HG03457 (cell line): ENCODE measurements at regions not wholly inside any gene's neighbourhood (a gene's known extent, or its start where the extent isn't known, plus 50 kb on each side); places are given as distances from the start of the nearest gene placed in this dataset.

Experiments used
- ATAC-seq: cut with Tn5 transposase; IDR thresholded peaks from one replicate; pipeline ENCODE4 v1.9.1; 2021; ENCODE audit warnings: moderate number of reproducible peaks; ENCODE audit not compliant: unreplicated experiment

DNA sequence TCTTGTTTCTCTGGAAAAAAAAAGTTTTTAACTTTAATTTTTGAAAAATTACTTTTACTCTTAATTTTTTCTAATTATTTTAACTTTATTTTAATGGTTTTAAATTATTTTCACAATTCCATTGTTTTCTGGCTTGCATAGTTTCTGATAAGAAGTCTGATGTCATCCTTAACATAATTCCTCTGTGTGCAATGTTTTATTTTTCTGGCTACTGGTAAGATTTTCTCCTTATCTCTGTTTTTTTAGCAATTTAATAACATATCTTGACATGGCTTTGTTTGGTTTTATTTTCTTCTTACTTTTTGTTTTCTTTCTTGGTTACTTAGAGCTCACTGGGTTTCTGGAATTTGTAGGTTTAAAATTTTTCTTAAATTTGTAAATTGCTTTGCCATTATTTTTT, 114.8 kb downstream of the TBXT start:
- ATAC-seq: no peak

DNA sequence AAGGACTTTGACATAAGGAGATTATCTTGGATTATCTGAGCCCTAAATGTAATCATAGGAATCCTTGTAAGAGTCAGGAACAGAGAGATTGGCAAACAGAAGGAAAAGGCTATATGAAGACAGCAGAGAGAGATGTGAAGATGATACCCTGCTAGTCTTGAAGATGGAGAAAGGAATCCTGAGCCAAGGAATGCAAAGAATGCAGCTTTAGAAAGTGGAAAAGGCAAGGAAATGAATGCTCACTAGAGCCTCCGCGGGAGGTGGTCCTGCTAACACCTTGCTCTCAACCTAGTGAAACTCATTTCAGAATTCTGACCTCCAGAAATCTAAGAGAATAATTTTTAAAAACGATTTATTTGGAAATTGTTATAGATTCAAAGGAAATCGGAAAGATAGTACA, 117.1 kb downstream of the TBXT start:
- ATAC-seq: no peak

- ATAC-seq: no peak
These were observed 120.7 kb downstream of the TBXT start for GRCh38 chr6:166046982-166047381.

DNA sequence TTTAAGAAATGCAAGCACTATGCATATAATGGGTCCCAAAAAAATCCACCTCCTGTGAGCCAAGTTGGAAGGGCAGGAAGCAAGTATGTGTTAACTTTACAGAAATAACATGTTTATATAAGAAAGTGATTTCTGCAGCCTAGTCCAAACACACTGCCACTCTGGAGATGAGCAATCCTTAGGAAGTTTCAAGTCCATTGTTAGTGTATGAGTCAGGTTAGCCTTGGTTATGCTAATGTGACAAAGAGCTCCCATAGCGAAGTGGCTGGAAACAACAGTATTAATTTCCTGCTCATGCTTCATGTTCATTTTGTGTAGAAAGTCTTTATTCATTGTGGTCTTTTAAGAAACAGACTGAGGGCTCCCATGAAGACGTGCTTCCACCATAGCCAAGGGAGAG, 121.4 kb downstream of the TBXT start:
- no peak for ATAC-seq

DNA sequence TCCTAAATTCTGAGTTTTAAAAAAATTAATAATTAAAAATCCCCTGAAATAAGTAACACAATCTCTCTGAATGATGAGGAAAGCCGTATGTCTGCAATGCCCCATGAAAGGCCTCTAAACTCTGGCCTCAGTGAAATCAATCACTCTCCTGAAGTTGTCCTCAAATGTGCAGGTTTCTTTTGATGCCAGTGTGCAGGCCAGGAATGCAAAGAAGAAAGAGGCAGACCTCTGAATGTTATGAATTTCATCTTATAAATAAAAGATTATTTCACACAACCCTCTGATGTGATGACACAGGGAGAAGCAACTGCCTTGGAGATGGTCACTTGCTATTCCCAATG, 121.8 kb downstream of the TBXT start:
- no peak for ATAC-seq

DNA sequence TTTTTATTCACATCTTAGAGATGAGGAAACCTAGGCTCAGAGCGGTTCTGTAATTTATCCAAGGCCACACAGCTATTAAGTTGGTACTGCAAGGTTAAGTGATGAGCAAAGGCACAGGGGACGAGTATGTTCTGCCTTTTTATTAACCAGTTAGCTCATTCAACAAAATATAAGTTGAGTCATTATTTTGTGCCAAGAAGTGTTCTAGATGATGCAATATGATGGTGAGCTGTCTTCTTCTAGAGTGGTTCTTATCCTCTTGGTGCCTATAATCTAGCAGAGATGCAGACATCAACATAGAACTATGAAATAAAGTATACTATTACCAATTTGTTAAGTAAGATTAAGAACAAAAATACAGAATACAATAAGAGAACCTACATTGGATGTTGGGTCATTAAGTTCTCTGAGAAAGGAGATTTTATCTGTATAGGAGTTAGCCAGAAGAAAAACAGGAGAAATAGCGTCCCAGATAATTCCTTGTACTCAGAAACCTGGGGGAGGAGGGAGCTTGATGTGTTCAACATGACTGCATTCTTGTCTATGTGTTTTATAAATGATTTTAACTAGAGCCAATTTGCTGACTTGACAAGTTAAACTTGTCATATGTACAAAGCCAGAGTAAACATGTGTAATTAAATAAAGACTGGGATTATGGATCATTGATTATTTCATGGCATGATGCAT, 122.3 kb downstream of the TBXT start:
- no peak for ATAC-seq

DNA sequence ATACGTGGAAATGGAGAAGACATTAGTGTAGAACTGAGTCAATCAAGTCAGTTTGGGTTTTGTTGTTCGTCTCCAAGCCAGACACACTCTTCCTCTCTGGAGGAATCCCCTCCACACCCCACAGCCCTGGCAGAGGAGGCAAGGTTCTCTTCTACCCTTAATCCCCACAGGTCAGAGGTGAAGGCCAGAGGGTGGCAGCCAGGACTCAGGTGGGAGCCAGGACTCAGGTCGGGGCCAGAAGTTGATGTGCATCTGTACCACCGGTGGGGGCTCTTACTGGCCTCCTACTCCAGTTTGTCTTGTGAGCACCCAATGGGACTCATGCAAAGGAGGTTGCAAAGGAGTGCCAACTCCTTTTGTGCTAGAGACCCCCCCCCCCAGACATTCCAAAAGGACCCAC, 126.4 kb downstream of the TBXT start:
- ATAC-seq: no peak

DNA sequence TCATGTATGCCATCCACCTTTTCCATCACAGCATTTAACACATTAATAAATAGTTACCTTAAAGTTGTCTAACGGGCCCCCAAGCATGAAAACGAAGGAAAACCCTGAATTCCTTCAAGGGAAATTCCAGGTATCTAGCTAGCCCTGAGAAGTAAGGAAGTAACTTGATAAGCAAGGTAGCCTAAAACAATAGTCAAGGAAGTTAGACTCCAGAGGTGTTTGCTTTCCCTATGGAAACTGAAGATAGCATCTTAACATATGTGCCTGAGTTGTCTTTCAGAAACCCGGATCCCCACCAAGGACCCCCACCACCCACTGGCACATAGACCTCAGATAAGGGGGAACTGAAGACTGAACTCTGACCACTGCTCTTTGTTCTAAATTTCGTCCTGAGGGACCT, 127.4 kb downstream of the TBXT start:
- ATAC-seq: no peak

DNA sequence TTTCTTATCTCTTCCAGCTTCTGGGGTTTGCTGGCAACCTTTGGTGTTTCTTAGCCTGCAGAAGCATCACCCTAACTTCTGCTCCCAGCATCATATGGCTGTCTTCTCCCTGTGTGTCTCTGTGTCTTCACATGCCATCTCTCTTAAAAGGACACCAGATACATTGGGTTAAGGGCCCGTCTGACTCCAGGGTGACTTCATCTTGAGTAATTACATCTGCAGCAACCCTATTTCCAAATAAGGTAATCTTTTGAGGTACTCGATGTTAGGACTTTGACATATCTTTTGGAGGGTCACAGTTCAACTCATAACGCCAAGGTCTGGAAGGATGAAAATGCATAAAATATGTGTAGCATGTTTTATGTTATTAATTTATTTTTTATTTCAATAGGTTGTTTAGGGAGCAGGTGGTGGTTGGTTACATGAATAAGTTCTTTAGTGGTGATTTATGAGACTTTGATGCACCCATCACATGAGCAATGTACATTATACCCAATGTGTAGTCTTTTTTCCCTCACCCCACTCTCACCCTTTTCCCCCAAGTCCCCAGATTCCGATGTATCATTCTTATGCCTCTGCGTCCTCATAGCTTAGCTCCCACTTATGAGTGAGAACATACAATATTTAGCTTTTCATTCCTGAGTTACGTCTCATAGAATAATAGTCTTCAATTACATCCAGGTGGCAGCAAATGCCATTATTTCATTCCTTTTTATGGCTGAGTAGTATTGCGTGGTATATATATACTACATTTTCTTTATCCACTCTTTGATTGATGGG, 131.1 kb downstream of the TBXT start:
- ATAC-seq: no peak

DNA sequence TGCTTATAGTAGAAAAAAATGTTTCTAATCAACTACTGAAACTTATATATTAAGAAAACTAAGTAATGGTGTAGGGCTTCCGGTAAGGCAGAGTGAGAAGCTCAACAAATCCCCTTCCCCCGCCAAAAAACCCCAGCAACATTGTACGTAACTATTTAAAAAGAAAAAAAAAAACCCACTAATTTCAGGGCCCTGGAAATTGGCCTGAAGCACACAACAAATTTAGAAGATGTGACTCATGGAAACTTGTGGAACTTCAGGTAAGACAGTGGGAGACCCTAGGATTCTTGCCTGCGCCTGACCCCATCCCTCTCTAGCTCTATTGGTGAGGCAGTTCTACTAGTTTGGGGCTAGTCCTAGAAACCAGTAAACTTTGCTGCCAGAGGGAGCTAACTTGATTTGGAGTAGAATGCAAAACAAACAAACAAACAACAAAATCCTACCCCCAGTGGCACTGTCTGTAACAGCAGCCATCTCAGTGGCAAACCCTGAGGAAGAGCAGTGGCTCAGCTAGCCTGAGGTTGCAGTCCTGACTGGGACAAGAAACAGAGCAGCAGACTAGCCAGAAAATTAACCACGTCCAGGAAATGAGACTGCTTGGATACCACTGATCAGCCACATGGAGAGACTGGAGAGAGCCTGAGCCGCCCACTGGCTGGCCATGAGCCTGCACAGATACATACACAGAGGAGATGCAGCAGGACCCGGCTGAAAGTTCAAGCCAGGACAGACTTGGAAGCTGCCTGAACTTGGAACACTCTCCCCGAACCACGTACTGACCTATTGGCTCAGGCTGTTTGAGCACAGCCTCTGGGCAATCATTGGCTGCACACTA, 135.1 kb downstream of the TBXT start:
- ATAC-seq: no peak

DNA sequence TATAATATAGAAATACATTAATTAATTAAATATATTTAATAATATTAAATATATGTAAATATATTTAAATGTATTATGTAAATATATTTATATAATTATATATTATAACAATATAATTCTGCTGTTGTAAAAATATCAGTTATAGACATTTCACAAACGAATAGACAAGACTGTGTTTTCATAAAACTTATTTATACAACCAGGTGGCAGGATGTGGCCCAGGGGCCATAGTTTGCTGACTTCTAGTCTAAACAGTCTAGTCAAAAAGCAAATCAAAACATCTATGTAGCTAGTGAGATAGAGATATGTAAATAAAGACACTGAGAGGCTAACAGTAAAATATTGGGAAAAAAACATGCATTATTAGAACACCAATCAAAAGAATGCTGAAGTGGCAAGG, 136.4 kb downstream of the TBXT start:
- ATAC-seq: no peak

DNA sequence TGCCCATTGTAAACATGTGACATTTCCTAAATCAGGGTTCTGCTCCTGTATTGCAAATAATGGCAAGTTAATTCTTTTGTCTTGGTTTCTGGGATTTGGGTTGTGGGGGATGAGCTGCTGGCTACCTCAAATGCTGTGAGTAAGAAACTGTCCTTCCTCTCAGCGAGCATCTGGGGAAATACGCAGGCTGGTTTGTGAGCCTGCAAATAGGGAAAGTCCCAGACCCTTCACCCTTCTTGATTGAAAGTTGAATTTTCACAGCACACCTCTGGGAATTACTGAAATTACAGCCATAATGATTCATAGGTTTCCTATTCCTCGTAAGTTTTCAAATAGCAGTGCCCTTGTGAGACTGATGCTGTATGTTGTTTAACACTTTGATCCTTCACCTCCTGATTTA, 138.1 kb downstream of the TBXT start:
- ATAC-seq: no peak

GRCh38 chr6:166027761-166028160, 139.9 kb downstream of the TBXT start:
- no peak for ATAC-seq

GRCh38 chr6:166026586-166027126, 141.0 kb downstream of the TBXT start:
- ATAC-seq: no peak

DNA sequence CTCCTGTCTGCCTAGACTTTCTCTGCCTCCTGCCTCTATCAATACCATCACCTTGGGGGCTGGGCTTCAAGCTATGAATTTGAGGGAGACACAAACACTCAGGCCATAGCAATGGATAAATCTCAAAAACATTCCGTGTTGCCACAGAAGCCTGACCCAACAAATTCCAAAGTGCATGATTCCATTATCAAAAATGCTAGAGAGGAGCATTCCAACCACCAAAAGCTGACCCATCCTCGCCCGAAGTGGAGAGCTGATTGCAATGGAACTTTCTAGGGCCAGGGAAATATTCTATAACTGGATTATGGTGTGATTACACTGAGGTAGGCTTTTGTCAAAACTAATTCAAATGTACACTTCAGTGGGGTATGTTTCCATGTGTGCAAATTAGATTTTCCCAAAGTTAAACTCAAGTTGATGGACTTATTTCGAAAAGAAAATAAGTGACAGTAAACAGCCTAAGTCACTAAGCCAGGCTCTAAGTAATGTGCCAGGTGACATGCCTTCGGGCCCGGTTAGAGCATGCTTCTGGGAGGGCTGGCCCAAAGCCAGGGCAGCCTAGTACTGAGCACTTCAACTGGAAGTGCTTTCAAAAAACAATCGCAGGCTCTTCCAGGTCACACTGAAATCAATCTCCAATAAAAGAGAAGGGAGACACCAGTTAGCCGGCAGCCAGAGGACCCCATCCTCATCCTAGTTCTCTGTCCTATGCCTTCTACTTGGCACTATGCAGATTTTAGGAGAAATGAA, 142.3 kb downstream of the TBXT start:
- ATAC-seq: no peak

DNA sequence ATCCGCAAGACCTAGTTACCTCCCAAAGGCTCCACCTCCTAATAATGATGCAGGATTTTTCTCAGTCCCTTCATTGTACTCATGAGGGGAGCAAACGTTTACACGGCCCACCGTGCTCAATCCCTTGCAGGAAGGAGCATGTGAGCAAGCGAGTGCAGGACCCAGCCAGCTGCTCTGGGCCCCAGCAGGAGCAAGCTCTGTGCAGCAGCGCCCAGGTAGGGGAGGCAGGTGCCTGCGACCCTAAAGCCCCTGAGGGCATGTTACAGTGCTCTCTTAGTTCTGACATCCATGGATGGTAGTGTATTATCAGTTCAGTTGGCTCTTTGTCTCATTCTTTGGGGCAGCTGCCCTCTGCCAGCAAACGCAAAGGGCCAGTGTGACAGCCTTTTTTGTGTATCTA, 143.4 kb downstream of the TBXT start:
- no peak for ATAC-seq

DNA sequence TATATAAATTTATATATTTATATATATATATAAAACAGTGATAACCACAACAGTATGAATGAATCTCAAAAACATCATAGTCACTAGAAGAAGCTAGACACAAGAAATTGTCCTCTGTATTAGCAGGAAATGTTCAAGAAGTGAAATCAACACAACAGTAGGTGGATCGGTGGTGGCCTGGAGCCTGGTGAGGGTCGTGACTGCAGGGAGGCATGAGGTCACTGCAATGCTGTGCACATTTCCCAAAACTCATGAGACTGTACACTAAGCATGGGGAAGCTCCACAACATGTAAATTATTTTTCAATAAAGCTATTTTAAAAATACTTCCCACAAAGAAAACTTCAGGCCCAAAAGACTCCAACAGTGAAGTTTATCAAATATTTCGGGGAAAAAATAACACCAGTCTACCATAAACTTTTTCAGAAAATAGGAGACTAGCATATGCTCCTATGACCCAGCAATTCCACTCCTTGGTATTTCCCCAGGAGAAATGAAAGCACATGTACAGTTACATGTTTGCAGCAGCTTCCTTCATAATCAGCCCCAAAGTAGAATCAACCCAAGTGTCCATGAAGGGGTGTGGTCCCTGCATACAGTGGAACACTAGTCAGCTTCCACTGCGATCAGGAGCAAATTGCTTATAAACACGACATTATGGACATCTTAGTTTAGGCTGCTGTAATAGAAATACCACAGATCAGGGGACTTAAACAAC, 144.2 kb downstream of the TBXT start:
- no peak for ATAC-seq

DNA sequence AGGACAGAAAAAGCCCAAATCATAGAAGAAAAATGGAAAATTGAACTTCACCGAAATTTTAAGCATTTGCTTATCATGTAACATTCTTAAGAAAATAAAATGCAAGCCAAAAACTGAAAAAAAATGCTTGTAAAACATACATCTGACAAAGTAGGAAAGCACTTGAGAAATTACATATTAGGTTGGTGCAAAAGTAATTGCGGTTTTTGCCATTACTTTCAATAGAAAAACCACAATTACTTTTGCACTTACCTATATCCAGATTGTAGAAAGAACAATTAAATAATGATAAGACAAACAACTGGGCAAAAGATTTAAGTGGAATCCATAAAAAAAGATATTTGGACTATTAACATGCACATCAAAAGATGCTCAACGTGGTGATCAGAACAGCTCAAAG, 146.2 kb downstream of the TBXT start:
- ATAC-seq: no peak

GRCh38 chr6:166019214-166019613, 148.4 kb downstream of the TBXT start:
- ATAC-seq: no peak

DNA sequence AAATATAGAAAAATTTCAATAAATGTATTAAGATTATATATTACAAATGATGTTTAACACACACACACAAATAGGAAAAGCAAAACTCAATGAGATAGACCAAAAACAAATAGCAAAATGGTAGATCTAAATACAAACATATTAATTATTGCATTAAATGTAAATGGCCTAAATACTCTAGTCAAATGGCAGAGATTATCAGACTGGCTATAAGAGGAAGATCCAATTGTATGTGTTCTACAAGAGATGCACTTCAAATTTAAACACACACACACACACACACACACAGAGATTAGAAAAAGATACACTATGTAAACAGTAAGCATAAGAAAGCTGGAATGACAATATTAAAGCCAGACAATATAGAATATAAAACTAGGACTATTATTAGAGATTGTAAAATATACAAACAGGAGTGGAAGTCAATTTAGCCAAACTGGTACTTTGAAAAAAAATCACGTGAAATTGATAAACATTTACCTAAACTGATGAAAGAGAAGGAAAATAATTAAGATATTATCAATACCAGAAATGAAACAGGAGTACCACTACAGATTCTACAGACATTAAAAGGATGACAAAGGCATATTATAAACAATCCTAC, 150.5 kb downstream of the TBXT start:
- ATAC-seq: no peak
